ENCODE measurements at regions not wholly inside any gene's neighbourhood (a gene's known extent, or its start where the extent isn't known, plus 50 kb on each side); places are given as distances from the start of the nearest gene placed in this dataset.

- TF ChIP-seq CTCF (IDR thresholded peaks at IDR 0.05; ENCODE audit: insufficient read depth, low read depth, low read length) (no peak), EZH2 (IDR thresholded peaks at IDR 0.05; ENCODE audit: insufficient read depth, low read length) (no peak)
These were observed 239.0 kb downstream of the ZNF621 start for GRCh38 chr3:40763807-40764206.
